ENCODE measurements at regions not wholly inside any gene's neighbourhood (a gene's known extent, or its start where the extent isn't known, plus 50 kb on each side); places are given as distances from the start of the nearest gene placed in this dataset.
A peak's percentile ranks its signal among the peaks of the same experiment; 100 is the strongest.

GRCh38 chr2:224173210-224173609 lies 134.1 kb upstream of the SERPINE2 start:
- H3K4me2 ChIP-seq (ENCODE audit: insufficient read depth, low read length), result peak overlapping the region; percentile 70

GRCh38 chr2:224171226-224171625 lies 132.1 kb upstream of the SERPINE2 start:
- CTCF ChIA-PET, result no interaction called here
- H3K27ac ChIP-seq (ENCODE audit: insufficient read depth, low read depth, low read length), result no peak overlapping the region
- H3K36me3 ChIP-seq (ENCODE audit: control insufficient read depth in 2 of 2, extremely low read depth in 1 of 2, insufficient read depth in 2 of 2, low read length in 2 of 2), result no peaks in the 10 kb centered on the region
- H3K4me1 ChIP-seq (ENCODE audit: control insufficient read depth, extremely low read depth, insufficient read depth, low read length), result peaks cover 31% of the 10 kb centered on the region
- intact Hi-C loops (cut with micrococcal nuclease) (no loop called here), dilution Hi-C loops (cut with MboI; ENCODE audit: extremely low pct_ligation_motif_present, low sequenced_read_pairs) (no loop called here)
- no peak overlapping the region for H3K4me2 ChIP-seq (ENCODE audit: insufficient read depth, low read length)
- no TSS peak for BruUV-seq (replicated peaks)
- TF ChIP-seq JUN (IDR thresholded peaks at IDR 0.05; ENCODE audit: borderline replicate concordance, insufficient read depth, insufficient read length, low read depth) (no peak), GATA2 (IDR thresholded peaks at IDR 0.05; ENCODE audit: insufficient read depth, insufficient read length, low read depth, low read length) (no peak)
- H3K27me3 ChIP-seq (ENCODE audit: control insufficient read depth in 2 of 2, insufficient read depth in 2 of 2, low read length in 2 of 2), result peaks cover 0 to 2% of the 10 kb centered on the region in 2 experiments
- H3K79me2 ChIP-seq (ENCODE audit: control insufficient read depth, insufficient read depth, low read length), result no peaks in the 10 kb centered on the region
- H2AFZ ChIP-seq (ENCODE audit: low read depth, low read length), result no peak overlapping the region
- H3K4me3 ChIP-seq (replicated peaks in 1 of 3; ENCODE audit: insufficient read depth in 1 of 3, low read depth in 1 of 3, low read length in 3 of 3), result no peak overlapping the region
- H3K9ac ChIP-seq (replicated peaks; ENCODE audit: extremely low read depth, insufficient read depth, low read length), result no peak overlapping the region
- POLR2A ChIA-PET, result no interaction called here
- no peaks in the 10 kb centered on the region for H4K20me1 ChIP-seq (replicated peaks; ENCODE audit: control insufficient read depth, extremely low read depth, insufficient read depth, low read length)
- H3K9me1 ChIP-seq (replicated peaks; ENCODE audit: control insufficient read depth, extremely low read depth, insufficient read depth, low read length), result no peaks in the 10 kb centered on the region
- DNase-seq (ENCODE audit: low read depth, low spot score), result no peak
- no peak for FAIRE-seq
- H3K9me3 ChIP-seq (replicated peaks; ENCODE audit: control insufficient read depth, insufficient read depth, low read length), result no peaks in the 10 kb centered on the region

More at GRCh38 chr2:224173210-224173609, 134.1 kb upstream of the SERPINE2 start:
- BruUV-seq (replicated peaks), result no TSS peak
- ChIA-PET POLR2A (no interaction called here), CTCF (interaction anchor here (1.0 kb wide), 1 partner anchor 179 kb away, joined by 3 read pairs; no protein-coding TSS in a partner anchor)
- Histone ChIP-seq H3K79me2 (ENCODE audit: control insufficient read depth, insufficient read depth, low read length) (no peaks in the 10 kb centered on the region), H4K20me1 (replicated peaks; ENCODE audit: control insufficient read depth, extremely low read depth, insufficient read depth, low read length) (no peaks in the 10 kb centered on the region), H3K9ac (replicated peaks; ENCODE audit: extremely low read depth, insufficient read depth, low read length) (no peak overlapping the region), H3K4me3 (replicated peaks in 1 of 3; ENCODE audit: insufficient read depth in 1 of 3, low read depth in 1 of 3, low read length in 3 of 3) (no peak overlapping the region), H3K9me3 (replicated peaks; ENCODE audit: control insufficient read depth, insufficient read depth, low read length) (no peaks in the 10 kb centered on the region), H3K9me1 (replicated peaks; ENCODE audit: control insufficient read depth, extremely low read depth, insufficient read depth, low read length) (no peaks in the 10 kb centered on the region), H2AFZ (ENCODE audit: low read depth, low read length) (no peak overlapping the region), H3K27me3 (ENCODE audit: control insufficient read depth in 2 of 2, insufficient read depth in 2 of 2, low read length in 2 of 2) (peaks cover 0 to 2% of the 10 kb centered on the region in 2 experiments), H3K36me3 (ENCODE audit: control insufficient read depth in 2 of 2, extremely low read depth in 1 of 2, insufficient read depth in 2 of 2, low read length in 2 of 2) (no peaks in the 10 kb centered on the region), H3K27ac (ENCODE audit: insufficient read depth, low read depth, low read length) (peak overlapping the region; percentile 15), H3K4me1 (ENCODE audit: control insufficient read depth, extremely low read depth, insufficient read depth, low read length) (peaks cover 31% of the 10 kb centered on the region)
- TF ChIP-seq JUN (IDR thresholded peaks at IDR 0.05; ENCODE audit: borderline replicate concordance, insufficient read depth, insufficient read length, low read depth) (peak; percentile 77), FOS (IDR thresholded peaks at IDR 0.05; ENCODE audit: borderline replicate concordance, insufficient read depth, low read length) (peak; percentile 58), MYC (IDR thresholded peaks at IDR 0.05; ENCODE audit: low read depth, low read length) (no peak)
- dilution Hi-C loops (cut with MboI; ENCODE audit: extremely low pct_ligation_motif_present, low sequenced_read_pairs) (no loop called here), intact Hi-C loops (cut with micrococcal nuclease) (loop anchor here (1.0 kb wide), 2 partner anchors 27 to 51 kb away; no protein-coding TSS in a partner anchor)
- FAIRE-seq (no peak), DNase-seq (ENCODE audit: low read depth, low spot score) (peak; percentile 55)

Data from endothelial cell of umbilical vein (primary cell).